GM13976 (cell line): ENCODE measurements at regions not wholly inside any gene's neighbourhood (a gene's known extent, or its start where the extent isn't known, plus 50 kb on each side); places are given as distances from the start of the nearest gene placed in this dataset.

Source experiments
- DNase-seq: peaks from one replicate; pipeline ENCODE4 v3.0.0; 2012; ENCODE audit warnings: low spot score
- in situ Hi-C: fragments of 300-500 bp; cut with MboI; formaldehyde crosslinking; loops from one replicate; pipeline ENCODE4 v1.12.0; 2022; ENCODE audit warnings: low sequenced_read_pairs, mixed read lengths, inconsistent platforms; ENCODE audit not compliant: unreplicated experiment
- TF ChIP-seq, protein P1 (sequence below): IDR thresholded peaks from 2 replicates; pipeline ENCODE4 v1.5.1; 2012; ENCODE audit warnings: borderline replicate concordance, mild to moderate bottlenecking; ENCODE audit not compliant: insufficient read depth; ENCODE audit errors: extremely low read depth, missing control alignments, control extremely low read depth

DNA sequence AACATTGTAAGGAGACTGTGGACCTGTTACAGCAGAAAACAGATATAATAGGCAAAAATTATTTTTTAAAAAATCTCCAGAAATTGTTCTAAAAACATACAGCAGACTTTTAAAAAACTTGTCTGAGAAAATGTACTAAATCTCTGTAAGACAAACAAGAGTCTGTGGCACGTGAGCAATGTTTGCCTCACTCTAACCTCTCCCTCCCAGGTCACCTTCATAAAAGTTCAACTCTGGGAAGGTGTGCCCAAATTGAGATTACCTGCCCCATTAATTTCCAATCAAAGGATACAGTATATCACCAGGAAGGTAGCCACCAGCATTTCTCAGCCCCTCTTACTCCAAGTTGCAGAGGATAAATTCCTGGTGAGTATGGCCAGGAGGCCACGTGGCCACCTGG is 992.7 kb downstream of the TMEM182 start:
- no peak for DNase-seq
- in situ Hi-C loops = no loop called here
- TF ChIP-seq, protein P1, sequence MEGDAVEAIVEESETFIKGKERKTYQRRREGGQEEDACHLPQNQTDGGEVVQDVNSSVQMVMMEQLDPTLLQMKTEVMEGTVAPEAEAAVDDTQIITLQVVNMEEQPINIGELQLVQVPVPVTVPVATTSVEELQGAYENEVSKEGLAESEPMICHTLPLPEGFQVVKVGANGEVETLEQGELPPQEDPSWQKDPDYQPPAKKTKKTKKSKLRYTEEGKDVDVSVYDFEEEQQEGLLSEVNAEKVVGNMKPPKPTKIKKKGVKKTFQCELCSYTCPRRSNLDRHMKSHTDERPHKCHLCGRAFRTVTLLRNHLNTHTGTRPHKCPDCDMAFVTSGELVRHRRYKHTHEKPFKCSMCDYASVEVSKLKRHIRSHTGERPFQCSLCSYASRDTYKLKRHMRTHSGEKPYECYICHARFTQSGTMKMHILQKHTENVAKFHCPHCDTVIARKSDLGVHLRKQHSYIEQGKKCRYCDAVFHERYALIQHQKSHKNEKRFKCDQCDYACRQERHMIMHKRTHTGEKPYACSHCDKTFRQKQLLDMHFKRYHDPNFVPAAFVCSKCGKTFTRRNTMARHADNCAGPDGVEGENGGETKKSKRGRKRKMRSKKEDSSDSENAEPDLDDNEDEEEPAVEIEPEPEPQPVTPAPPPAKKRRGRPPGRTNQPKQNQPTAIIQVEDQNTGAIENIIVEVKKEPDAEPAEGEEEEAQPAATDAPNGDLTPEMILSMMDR = no peak

DNA sequence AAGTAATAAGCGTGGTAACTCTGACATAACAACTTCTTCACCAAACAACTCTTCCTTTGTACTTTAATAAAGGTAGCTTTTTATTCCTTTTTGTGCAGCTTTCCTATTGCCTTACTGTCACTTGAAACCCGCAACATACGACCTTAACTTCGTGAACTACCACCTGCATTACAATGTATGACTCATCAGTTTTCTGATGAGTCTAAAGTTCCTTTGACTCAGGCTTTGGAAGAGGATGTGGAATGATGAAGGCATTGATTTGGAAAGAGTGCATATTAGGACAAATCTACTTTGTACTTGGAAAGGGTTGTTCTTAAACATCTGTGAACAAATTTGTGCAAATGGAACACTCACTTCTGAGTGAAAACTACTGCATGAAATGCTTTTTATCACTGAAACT is 1012.1 kb downstream of the TMEM182 start:
- TF ChIP-seq, protein P1 = no peak
- in situ Hi-C loops = no loop called here
- DNase-seq = no peak

DNA sequence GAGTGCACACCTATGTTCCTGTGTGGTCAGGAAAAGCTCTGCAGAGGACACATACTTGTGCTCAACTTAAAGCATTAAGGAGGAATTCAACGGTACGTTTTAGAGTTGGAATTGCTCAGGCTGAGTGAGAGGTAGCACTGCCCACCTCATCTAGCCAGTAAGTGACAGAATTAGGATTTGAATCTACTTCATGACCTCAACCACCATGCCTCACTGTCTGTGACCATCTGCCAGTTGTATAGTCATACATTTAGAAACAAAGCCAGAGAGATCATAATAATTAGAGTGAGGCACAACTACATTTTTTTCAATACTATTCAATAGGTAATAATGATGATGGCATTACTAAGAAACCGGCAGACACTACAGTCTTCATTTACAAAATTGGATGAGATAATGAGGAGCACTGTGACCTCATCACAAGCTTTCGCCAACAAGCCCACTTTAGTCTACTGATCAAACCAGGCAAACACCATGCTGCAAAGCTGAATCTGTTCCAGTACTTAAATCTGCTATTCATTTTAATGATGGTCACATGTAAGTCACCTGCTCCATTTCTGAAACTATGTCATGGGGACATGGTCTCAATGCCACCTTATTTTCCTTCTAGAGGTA is 1018.4 kb downstream of the TMEM182 start:
- in situ Hi-C loops = no loop called here

DNA sequence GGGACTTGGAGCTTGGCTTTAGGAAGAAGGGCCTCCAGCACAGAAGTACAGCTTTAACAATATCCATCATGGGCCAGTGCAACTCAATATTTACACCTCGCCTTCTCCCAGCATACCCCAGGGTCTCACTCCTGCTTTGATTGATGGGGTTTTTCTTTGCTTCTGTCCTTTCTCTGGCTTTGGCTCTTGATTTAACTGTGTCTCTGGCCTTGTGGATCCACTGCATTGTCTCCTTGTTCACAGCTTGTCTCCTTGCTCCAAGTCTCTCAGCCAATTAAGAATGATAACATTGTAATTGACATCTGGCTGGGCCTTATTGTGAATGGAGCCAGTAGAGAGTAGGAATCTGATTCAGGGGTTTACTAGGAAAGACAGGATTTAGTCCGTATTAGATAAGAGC is 1019.5 kb downstream of the TMEM182 start:
- TF ChIP-seq, protein P1 = no peak
- in situ Hi-C loops = no loop called here
- DNase-seq = no peak

More for the DNA sequence above, 1018.4 kb downstream of the TMEM182 start:
- TF ChIP-seq, protein P1 = no peak
- DNase-seq = no peak

DNA sequence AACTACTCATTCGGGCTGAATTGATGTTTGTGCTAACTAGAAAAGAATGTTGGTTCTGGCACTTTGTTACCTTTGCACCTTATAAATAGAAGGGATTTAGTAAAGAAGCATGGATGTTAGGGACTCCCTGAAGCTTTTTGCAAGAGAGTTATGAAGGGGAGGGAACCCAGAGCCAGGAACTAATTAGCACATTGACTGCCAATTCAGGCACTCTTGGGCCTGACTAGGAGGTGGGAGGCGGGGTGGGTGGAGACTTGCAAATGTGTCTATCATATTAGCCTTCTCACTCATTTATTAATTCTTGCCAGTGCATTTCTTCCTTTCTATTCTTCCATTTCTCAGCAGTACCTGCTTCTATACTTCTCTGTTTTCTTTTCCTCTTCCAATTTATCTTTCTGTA is 1022.4 kb downstream of the TMEM182 start:
- in situ Hi-C loops = no loop called here
- DNase-seq = no peak
- TF ChIP-seq, protein P1 = no peak

DNA sequence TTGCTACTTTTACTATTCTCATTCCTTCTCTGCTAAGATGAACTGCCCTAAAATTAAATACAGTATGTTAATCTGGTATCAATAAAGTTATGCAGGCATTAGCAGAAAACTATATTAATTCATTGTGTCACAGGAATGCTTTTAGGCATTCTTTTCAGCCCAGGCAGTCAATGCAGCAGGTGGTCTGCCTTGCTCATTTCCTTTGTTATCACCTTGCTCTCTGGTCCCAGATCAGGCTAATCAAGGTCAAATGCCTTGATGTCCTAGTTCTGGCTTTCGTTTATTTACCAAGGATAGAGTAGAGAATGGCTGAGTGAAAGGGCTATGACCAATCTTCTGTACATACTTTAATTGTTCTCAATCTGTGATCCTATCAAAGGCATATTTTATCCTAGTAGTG is 1023.6 kb downstream of the TMEM182 start:
- DNase-seq = no peak
- TF ChIP-seq, protein P1 = no peak
- in situ Hi-C loops = no loop called here

DNA sequence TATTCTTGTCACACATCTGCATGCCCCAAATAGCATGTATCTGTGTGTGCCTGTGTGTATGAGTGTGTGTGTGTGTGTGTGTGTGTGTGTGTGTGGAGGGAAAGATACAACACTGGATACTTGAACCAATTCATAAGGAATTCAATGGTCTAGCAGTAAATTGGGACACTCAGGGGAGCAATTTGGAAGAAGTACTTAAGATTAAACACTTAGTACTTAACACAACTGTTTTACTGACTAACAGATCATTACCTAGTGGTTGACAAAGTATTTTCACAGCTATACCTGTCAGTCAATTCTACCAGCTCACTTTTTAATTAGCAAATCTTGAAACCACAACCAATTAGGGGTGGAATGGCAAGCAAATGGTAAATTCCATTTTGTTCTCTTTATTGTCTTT is 1024.1 kb downstream of the TMEM182 start:
- TF ChIP-seq, protein P1 = no peak
- DNase-seq = no peak
- in situ Hi-C loops = no loop called here
